MM.1S (cell line): ENCODE measurements at regions not wholly inside any gene's neighbourhood (a gene's known extent, or its start where the extent isn't known, plus 50 kb on each side); places are given as distances from the start of the nearest gene placed in this dataset.

ENCODE experiments used
- DNase-seq: peaks from one replicate; pipeline ENCODE4 v3.0.0-alpha.2; 2015
- H2AFZ ChIP-seq: fragments of 300-600 bp; sonication (generic); 2 replicates; pipeline ENCODE4 v1.6.0; 2016; ENCODE audit warnings: antibody characterized with exemption, low read length
- H3F3A ChIP-seq: fragments of 300-600 bp; sonication (generic); 2 replicates; pipeline ENCODE4 v1.6.1; 2016; ENCODE audit warnings: mild to moderate bottlenecking, antibody characterized with exemption, low read length, moderate library complexity, mixed read lengths; ENCODE audit not compliant: insufficient read depth
- H3K27ac ChIP-seq: fragments of 300-600 bp; sonication (generic); 2 replicates; pipeline ENCODE4 v1.5.1; 2016; ENCODE audit warnings: mild to moderate bottlenecking, low read length
- H3K27me3 ChIP-seq: fragments of 300-600 bp; sonication (generic); replicated peaks from 2 replicates; pipeline ENCODE4 v1.6.0; 2016; ENCODE audit warnings: low read length; ENCODE audit not compliant: insufficient read depth
- H3K36me3 ChIP-seq: fragments of 300-600 bp; sonication (generic); replicated peaks from 2 replicates; pipeline ENCODE4 v1.6.1; 2016; ENCODE audit warnings: mild to moderate bottlenecking, low read length, mixed read lengths; ENCODE audit not compliant: insufficient read depth
- H3K4me1 ChIP-seq: fragments of 300-600 bp; sonication (generic); 2 replicates; pipeline ENCODE4 v1.6.1; 2016; ENCODE audit warnings: low read length, mixed read lengths
- H3K4me2 ChIP-seq: fragments of 300-600 bp; sonication (generic); 2 replicates; pipeline ENCODE4 v1.6.0; 2016; ENCODE audit warnings: low read depth, low read length
- H3K4me3 ChIP-seq: fragments of 300-600 bp; sonication (generic); 2 replicates; pipeline ENCODE4 v1.5.1; 2016; ENCODE audit warnings: low read length, mixed read lengths
- H3K79me2 ChIP-seq: fragments of 300-600 bp; sonication (generic); 2 replicates; pipeline ENCODE4 v1.6.1; 2016; ENCODE audit warnings: mixed run types, low read length, mixed read lengths
- H3K9ac ChIP-seq: fragments of 300-600 bp; sonication (generic); 2 replicates; pipeline ENCODE4 v1.6.1; 2016; ENCODE audit warnings: low read length, mixed read lengths
- H3K9me2 ChIP-seq: fragments of 300-600 bp; sonication (generic); replicated peaks from 2 replicates; pipeline ENCODE4 v1.6.1; 2016; ENCODE audit warnings: mild to moderate bottlenecking, low read length, mixed read lengths; ENCODE audit not compliant: insufficient read depth
- H3K9me3 ChIP-seq: fragments of 300-600 bp; sonication (generic); replicated peaks from 2 replicates; pipeline ENCODE4 v1.6.1; 2016; ENCODE audit warnings: mild to moderate bottlenecking, low read length, mixed read lengths; ENCODE audit not compliant: insufficient read depth
- H4K20me1 ChIP-seq: fragments of 300-600 bp; sonication (generic); 2 replicates; pipeline ENCODE4 v1.6.1; 2016; ENCODE audit warnings: mild to moderate bottlenecking, low read length, moderate library complexity, mixed read lengths; ENCODE audit not compliant: insufficient read depth
- EZH2 ChIP-seq: fragments of 300-600 bp; sonication (generic); optimal IDR thresholded peaks from 2 replicates; pipeline ENCODE3; 2017; ENCODE audit warnings: low read depth, mild to moderate bottlenecking, antibody characterized with exemption, low read length, mixed read lengths
- EZH2phosphoT487 ChIP-seq: fragments of 300-600 bp; sonication (generic); IDR thresholded peaks from 2 replicates; pipeline ENCODE4 v1.6.1; 2018; ENCODE audit warnings: antibody characterized with exemption, low read length
- TF ChIP-seq, protein P1 (sequence below): fragments of 300-600 bp; sonication (generic); IDR thresholded peaks from 2 replicates; pipeline ENCODE4 v1.5.1; 2016; ENCODE audit warnings: antibody characterized with exemption, low read length, mixed read lengths

GRCh38 chr6:169847901-169848311, 96.5 kb downstream of the ERMARD start:
- H2AFZ ChIP-seq: no peak overlapping the region
- no peaks in the 10 kb centered on the region for H3K4me1 ChIP-seq
- TF ChIP-seq EZH2: no peak
- no peak for TF ChIP-seq EZH2phosphoT487
- TF ChIP-seq, protein P1, sequence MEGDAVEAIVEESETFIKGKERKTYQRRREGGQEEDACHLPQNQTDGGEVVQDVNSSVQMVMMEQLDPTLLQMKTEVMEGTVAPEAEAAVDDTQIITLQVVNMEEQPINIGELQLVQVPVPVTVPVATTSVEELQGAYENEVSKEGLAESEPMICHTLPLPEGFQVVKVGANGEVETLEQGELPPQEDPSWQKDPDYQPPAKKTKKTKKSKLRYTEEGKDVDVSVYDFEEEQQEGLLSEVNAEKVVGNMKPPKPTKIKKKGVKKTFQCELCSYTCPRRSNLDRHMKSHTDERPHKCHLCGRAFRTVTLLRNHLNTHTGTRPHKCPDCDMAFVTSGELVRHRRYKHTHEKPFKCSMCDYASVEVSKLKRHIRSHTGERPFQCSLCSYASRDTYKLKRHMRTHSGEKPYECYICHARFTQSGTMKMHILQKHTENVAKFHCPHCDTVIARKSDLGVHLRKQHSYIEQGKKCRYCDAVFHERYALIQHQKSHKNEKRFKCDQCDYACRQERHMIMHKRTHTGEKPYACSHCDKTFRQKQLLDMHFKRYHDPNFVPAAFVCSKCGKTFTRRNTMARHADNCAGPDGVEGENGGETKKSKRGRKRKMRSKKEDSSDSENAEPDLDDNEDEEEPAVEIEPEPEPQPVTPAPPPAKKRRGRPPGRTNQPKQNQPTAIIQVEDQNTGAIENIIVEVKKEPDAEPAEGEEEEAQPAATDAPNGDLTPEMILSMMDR: no peak
- no peak overlapping the region for H3K27ac ChIP-seq
- H4K20me1 ChIP-seq: no peaks in the 10 kb centered on the region
- H3K4me2 ChIP-seq: no peak overlapping the region
- H3K9me2 ChIP-seq: no peaks in the 10 kb centered on the region
- no peak overlapping the region for H3K9ac ChIP-seq
- no peaks in the 10 kb centered on the region for H3K9me3 ChIP-seq
- no peak overlapping the region for H3K4me3 ChIP-seq
- H3K79me2 ChIP-seq: no peaks in the 10 kb centered on the region
- H3K36me3 ChIP-seq: no peaks in the 10 kb centered on the region
- H3F3A ChIP-seq: no peaks in the 10 kb centered on the region
- DNase-seq: no peak
- H3K27me3 ChIP-seq: no peaks in the 10 kb centered on the region

DNA sequence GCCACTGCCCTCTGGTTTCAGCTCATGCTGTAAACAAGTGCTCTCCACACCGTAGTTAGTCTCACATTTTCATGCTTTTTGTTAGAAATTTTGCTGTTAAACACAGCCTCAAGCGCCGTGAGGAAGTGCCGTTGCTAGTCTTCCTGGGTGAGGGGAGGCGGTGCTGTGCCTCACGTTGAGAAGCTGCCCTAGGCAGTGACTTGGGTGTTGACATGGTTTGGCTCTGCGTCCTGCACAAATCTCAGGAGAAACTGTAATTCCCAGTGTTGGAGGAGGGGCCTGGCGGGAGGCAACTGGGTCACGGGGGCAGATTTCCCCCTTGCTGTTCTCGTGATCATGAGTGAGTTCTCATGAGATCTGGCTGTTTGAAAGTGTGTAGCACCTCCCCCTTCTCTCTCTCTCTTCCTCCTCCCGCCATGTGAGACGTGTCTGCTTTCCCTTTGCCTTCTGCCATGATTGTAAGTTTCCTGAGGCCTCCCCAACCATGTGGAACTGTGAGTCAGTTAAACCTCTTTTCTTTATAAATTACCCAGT, 95.8 kb downstream of the ERMARD start:
- Histone ChIP-seq H2AFZ (no peak overlapping the region), H3F3A (no peaks in the 10 kb centered on the region), H3K79me2 (no peaks in the 10 kb centered on the region), H3K4me2 (no peak overlapping the region), H3K9ac (no peak overlapping the region), H4K20me1 (no peaks in the 10 kb centered on the region), H3K36me3 (no peaks in the 10 kb centered on the region), H3K4me1 (no peaks in the 10 kb centered on the region), H3K27me3 (no peaks in the 10 kb centered on the region), H3K27ac (no peak overlapping the region), H3K9me2 (no peaks in the 10 kb centered on the region), H3K4me3 (no peak overlapping the region), H3K9me3 (no peaks in the 10 kb centered on the region)
- no peak for DNase-seq
- no peak for TF ChIP-seq EZH2phosphoT487
- TF ChIP-seq EZH2: no peak
- TF ChIP-seq, protein P1: no peak

- no peak for DNase-seq
- H4K20me1 ChIP-seq: no peaks in the 10 kb centered on the region
- H2AFZ ChIP-seq: no peak overlapping the region
- no peak overlapping the region for H3K9ac ChIP-seq
- H3K27ac ChIP-seq: no peak overlapping the region
- no peak overlapping the region for H3K4me2 ChIP-seq
- no peaks in the 10 kb centered on the region for H3K9me2 ChIP-seq
- H3K79me2 ChIP-seq: no peaks in the 10 kb centered on the region
- H3F3A ChIP-seq: no peaks in the 10 kb centered on the region
- no peaks in the 10 kb centered on the region for H3K4me1 ChIP-seq
- TF ChIP-seq EZH2phosphoT487 (no peak), EZH2 (no peak)
- TF ChIP-seq, protein P1: no peak
- no peak overlapping the region for H3K4me3 ChIP-seq
- H3K36me3 ChIP-seq: no peaks in the 10 kb centered on the region
- H3K27me3 ChIP-seq: no peaks in the 10 kb centered on the region
- no peaks in the 10 kb centered on the region for H3K9me3 ChIP-seq
These were observed 95.0 kb downstream of the ERMARD start for GRCh38 chr6:169846286-169847056.
